Activated T-cell treated with anti-CD3 and anti-CD28 coated beads for 48 hours (primary cell): ENCODE measurements at regions not wholly inside any gene's neighbourhood (a gene's known extent, or its start where the extent isn't known, plus 50 kb on each side); places are given as distances from the start of the nearest gene placed in this dataset.

Experiments
- DNase-seq: peaks from one replicate; pipeline ENCODE4 v3.0.0-alpha.2; 2020; ENCODE audit warnings: low read depth

DNA sequence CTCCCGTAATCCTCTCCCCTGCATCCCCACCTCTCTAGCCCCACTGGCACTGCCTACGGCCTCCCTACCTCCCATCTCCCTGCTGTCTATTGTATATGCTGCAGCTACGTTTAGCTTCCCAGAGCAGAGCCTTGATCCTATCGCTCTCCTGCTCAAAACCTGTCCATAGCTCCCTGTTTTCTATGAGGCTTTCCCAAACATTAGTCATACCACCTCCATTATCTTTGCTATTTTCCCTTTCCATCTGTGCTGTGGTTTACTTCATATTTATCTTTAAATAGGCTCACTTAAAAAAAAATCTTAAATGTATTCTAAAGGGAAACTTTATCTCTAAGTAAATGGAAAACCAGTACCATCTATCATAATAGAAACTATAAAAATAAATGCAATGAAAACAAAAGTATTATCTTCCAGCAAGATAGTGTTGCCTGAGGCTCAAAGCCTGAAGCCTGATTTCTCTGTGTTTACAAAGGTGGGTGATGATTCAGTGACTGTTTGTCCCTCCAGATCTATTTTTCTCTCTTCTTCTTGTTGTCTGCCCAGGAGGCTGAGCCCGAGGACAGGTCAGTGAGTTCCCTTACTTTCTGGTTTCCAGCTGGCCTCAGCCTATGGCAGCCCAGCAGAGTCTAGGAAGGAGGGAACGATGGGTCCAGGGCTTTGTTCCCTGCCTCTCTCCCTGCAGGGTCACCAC lies 397.1 kb upstream of the CFAP20DC start:
- no peak for DNase-seq

DNA sequence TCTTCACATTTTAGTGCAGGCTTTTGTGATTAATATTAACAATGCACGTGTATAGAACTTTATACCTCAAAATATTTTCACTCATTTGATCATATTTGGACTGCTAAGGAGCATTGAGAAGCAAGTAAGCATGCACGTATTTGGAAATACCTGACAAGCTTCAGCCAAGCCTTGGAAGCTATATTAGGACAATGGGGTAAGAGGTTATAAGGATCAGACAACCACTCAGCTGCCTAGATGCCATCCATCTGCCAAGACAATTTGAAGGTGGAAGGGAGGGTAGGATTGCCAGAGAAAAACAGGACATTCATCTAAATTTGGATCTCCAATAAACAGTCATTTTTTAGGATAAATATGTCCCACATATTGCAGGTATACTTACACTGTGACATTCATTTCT lies 394.9 kb upstream of the CFAP20DC start:
- no peak for DNase-seq

- no peak for DNase-seq
Observed at GRCh38 chr3:59444294-59444671, 394.5 kb upstream of the CFAP20DC start.

- no peak for DNase-seq
Observed at GRCh38 chr3:59443618-59444293, 393.9 kb upstream of the CFAP20DC start.

DNA sequence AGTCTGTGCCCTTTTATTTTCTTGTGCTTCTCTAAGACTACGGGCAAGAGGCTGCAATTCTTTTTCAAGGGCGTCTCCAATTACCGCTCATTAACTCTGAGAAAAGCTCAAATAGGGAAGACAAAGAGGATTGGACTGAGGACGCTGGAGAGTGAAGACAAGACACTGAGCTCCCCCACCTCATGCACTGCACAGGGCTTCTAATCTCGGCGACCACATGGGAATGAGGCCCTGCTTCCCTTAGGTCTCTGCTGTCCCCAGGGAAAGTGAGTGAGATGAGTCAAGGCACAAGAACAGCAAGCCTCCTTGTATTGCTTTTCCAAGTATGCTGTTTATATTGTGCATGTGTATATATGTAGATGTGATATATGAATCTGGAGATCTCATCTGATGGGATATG lies 392.2 kb upstream of the CFAP20DC start:
- no peak for DNase-seq

GRCh38 chr3:59440285-59441028 lies 390.6 kb upstream of the CFAP20DC start:
- no peak for DNase-seq

DNA sequence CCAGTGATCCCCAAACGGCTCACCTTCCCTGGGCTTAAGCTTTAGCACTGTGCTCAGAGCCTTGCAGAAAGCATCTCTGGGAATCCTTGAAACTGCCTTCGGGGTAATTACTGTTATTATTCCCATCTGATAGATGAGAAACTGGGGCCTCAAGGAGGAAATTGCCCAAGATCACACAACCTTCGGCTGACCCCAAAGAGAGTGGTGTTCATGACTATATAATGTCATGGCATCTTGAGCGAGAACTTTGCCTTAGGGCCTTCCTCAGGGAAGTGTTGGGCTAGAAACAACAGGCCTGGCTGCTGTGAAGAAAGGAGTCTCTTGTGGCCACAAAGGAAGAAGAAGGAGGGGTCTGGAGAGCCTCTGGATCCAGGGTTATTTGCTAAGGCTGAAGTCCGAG lies 388.7 kb upstream of the CFAP20DC start:
- no peak for DNase-seq

DNA sequence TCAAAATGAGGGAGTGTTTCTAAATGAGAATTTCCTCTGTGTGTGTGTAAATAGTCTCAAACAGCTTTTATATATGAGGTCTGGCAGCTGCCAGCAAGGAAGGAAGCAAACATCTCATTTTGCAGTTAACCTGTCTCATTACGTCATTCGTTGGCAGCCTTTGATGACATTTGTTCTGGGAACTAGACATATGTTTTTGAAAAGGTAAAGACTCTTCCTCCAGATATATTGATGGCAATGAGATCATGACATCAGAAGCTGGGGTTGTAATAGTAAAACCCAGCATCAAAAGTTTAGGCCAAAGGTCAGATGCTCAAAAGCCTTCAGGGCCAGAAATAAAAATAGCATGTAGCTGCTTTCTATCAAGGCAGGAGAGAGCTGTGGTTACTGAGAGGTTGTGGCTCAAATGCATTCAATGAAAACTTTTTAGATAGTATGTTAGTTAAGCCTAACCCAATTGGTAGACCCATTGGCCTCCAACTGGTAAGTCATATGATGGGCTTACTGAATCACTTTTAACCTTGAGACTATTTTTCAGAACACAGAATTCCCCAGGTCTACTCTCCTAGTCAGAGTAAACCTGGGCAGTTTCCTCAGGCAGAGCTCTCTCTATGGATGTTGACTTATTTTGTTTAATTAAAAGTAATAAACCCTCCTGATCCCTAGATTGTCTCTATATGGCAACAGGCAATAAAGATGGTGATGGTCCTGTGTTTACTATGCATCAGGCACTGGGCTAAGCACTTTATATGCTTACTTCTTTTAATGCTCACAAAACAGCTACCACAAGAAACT lies 386.5 kb upstream of the CFAP20DC start:
- no peak for DNase-seq

GRCh38 chr3:59433546-59433945 lies 383.7 kb upstream of the CFAP20DC start:
- no peak for DNase-seq

DNA sequence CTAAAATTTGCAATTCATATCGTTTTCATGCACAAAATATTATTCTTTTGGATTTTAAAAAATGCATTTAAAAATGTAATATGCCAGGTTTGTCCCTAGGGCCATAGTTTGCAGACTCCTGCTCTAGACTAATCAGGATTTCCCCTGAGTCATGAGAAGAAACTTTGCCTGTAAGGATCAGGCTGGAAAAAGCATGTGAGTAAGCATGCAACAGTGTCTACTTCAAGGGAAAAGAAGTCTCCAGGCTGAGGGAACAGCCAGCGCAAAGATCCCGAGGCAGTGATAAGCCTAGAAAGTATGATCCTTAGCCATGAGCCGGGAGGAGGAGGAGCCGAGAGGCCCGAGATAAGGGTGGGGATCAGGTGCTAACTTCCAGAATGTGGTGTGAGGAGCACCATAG lies 382.8 kb upstream of the CFAP20DC start:
- no peak for DNase-seq

- no peak for DNase-seq
Observed at GRCh38 chr3:59430341-59430740, 380.5 kb upstream of the CFAP20DC start.

- DNase-seq, result no peak
Observed at GRCh38 chr3:59429198-59429597, 379.4 kb upstream of the CFAP20DC start.

- DNase-seq, result no peak
Observed at GRCh38 chr3:59426821-59427565, 377.2 kb upstream of the CFAP20DC start.

DNA sequence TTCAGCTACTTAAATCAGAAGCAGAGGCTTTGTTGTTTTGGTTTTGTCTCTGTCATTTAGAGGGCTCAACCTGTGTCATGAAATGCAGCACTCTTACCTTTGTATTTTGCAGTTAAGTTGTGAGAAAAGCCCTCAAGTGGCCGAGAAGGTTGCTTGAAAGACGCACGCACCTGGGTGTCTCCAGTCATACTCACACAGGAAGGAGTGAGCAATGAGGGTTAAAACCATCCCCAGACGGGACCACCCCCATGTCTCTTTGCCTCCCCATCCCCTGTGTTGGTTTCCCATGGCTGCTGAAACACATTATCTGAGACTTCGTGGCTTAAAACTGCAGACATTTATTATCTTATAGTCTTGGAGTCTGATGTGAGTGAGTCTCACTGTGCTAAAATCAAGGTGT lies 376.1 kb upstream of the CFAP20DC start:
- peak; percentile 36 for DNase-seq

DNA sequence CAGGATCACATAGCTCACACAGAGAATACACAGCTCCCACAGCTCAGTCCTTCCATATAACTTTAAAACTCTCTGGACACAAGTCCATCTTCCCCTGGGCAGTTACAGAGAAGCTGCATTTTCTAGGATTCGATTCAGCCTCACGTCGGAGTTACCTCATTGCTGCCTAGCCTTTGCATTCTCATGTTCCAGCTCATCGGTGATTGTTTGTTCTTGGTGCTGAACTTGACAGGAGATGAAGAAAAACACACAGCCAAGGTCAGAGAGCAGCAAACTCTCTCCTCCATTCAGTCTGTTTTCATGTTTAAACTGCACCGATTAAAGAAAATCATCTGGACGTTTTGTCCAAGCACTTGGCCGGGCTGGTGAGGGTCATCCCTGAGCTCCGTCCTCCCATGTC lies 375.5 kb upstream of the CFAP20DC start:
- no peak for DNase-seq

DNA sequence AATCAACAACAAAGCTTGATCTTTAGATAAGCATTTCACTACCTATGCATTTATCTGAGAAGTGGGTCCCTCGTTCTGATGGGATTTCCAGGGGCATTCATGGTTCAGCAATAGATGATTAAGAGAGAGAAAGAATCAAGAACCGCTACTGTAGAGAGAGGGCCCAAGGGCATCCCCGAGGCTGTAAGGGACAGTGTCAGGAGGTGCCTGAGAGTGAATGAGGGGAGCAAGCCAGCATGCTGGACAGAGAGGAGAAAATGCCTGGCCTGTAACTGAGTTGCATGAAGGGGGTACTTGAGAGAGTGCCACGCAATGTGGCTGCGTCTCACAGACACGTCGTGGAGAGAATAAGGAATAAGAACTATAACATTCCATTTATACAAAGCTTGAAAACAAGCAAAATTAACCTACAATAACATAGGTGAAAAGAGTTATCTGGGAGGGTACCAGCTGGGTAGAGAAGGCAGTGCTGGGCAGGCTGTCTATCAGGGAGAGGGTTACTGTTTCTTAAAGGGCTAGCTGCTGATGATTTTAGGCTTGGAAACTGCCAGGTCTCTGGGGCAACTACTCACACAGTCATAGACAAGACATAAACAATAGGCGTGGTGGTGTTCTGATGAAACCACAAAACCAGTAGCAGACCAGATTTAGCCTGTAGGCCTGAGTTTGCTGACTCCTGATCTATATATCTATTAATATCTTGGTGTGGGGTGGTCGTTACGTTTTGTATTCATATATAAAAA lies 374.6 kb upstream of the CFAP20DC start:
- DNase-seq, result no peak

GRCh38 chr3:59423707-59424106 lies 373.9 kb upstream of the CFAP20DC start:
- no peak for DNase-seq

DNA sequence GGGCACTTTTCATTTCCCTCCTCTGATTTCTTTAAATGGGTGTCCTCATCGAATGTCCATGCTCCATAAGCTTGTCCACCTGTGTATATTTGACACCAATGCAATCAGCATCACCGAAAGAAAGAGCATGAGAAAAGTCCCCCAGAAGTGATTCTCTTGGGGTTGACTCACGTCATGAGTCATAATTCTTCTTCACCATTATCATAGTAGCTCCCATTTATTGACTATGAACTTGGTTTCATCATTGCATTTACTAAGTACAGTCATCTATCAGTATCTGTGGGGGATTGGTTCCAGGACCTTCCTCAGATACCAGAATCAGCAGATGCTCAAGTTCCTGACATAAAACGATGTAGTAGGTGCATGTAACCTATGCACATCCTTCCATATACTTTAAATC lies 372.5 kb upstream of the CFAP20DC start:
- no peak for DNase-seq

DNA sequence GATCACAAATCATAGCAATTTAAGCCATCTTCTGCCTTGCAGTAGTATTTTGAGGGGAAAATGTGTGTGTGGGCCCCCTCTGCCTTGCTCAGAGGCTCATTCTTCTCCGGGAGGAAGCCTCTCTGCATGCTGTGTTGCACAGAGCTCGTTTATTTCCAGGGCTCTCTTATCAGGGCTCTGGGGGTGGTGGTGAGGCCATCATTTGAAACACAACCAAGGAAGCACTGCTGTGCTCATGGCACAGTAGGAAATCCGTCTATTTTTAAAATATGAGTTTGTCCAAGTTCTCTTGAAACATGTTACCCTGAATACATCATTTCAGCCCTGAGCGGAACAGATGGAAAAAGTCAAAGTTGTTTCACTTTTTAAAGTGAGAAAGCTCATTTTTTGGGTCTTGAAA lies 369.0 kb upstream of the CFAP20DC start:
- DNase-seq, result no peak

DNA sequence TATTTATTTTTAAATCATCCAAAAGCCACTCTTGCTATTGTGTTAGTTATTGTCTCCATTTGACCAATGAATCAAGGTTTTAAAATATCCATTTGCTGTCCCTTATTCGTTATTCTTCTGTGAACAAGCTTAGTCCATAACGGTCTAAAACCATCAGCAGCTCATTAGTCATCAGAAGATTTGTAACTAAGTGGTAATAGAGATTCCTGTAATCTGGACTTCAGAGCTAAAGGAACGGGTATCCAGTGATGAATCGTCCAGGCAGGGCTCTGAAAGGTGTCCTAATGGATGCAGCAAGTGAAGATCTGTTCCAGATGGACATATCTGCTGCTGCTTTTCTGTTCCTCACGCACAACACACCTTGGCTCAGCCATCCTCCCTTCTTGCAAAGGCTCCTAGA lies 362.7 kb upstream of the CFAP20DC start:
- no peak for DNase-seq

DNA sequence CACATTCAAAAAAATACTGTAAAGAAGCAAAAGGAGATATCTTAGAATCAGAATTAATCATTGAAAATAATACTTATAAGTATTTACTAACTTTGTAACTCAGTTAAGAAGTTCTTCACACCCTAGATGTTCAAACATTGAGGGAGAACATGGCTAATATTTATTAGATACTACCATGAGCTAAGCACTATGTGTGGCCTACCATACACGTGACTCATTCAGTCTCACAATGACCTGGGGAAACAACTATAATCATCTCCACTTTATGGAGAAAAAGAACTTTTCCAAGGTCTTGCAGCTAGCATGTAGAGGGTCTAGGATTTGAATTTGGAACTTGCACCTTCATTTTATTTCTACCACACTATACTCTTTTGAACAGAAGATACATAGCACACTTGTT lies 361.9 kb upstream of the CFAP20DC start:
- no peak for DNase-seq
